ENCODE measurements at regions not wholly inside any gene's neighbourhood (a gene's known extent, or its start where the extent isn't known, plus 50 kb on each side); places are given as distances from the start of the nearest gene placed in this dataset.

DNA sequence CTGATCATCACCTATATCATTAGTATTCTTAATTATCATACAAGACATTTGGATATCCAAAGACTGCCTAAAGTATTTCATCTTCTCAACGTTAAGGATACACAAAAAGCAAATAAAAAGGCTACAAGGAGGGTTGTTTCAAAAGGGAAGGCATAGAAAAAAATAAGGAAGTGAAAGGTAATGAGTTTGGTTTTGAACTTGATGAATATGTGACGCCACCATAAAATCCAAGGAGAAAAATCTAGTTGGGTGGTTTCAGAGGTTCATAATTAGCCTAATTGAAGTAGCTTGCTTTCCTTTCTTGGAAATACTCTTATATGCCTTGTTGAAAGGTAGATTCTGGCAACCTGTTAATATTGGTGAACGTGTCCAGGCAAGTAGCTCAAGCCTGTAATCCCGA, 96.1 kb upstream of the SGCD start:
- no peak for DNase-seq

DNA sequence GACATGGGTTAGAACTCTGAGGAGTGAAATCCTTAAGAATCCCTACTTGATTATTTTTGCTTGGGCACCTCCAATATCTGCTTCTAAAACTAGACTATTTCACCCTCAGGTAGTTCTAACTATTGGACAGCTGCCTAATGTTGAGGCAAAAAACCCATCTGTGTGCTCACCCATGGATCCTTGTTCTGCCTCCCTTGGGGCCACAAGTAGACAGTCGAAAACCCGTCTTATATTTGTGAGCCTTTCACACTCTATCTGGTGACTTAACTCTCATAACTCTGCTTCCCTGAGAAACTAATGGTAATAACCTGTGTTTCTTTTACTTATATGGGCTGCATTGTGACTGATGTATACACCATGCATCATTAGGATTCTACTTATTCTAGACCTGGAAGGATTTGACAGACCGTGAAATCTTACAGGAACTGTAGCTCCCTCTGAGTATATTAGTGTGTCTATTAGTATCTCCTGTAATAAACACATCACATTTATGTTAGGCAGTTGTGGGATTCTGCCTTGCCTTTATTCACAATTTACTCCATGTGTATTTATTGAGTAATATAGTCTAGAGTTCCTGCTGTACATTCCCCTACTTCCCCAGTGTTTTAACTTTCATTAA, 94.6 kb upstream of the SGCD start:
- no peak for DNase-seq

DNA sequence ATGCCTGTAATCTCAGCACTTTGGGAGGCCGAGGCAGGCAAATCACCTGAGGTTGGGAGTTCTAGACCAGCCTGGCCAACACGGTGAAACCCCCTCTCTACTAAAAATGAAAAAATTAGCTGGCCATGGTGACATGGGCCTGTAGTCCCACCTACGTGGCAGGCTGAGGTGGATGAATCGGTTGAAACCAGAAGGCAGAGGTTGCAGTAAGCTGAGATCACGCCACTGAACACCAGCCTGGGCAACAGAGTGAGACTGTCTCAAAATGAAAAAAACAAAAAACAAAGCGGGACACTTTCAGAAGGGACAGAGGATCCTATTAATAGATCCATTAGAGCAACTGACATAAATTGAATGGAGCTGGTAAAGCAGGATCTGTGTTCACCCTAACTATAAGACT, 89.6 kb upstream of the SGCD start:
- no peak for DNase-seq

DNA sequence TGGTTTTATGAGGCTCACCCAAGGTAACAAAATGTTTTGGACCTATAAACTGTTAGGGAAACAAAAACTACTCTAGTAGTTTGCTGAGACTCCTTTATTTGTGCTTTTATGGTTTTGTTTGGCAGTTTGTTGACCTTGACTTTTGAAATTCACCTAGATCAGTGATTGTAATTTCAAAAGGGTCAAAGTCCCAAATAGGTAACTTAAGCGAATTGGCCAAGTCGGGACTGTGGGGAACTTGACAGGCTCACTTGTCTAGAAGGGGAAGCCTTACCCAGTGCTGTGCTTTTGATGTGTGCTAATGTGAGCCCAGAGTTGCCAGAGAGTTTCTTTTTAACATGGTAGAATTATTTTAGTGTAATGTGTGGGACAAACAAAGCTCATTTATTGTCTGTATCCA, 87.2 kb upstream of the SGCD start:
- DNase-seq = no peak

DNA sequence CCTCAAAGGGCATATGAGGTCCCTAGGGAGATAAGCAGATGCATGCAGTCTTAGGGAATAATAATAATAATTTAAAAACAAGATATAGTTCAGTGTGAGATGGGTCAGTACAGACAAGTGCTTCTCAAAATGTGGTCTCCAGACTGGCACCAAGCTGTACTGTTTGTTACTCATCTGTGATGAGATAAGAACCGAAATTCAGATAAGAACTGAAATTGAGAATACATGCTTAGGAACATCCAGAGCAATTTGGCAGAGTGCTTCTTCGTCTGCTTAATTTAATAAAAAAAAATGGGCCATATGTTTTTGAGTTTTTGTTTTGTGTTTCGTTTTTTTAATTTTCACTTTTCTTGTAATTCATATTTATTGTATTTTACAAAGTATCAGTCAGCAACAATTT, 86.5 kb upstream of the SGCD start:
- no peak for DNase-seq

DNA sequence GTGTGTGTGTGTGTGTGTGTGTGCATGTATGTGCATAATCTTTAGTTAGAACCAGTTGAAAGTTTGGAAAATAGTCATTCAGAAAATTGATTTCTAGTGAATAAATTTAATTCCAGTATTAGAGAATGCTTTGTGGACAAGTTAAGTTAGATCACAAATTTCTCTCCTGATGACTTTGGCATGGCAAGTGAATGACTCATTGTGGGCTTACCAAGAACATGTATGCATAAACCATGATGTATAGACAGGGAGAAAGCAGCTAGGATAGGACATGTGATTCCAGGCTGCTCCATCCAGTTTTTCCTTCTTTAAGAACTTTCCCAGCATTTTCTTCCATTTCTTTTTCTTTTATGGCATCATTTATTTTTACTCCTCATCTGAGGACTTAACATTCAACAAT, 85.7 kb upstream of the SGCD start:
- peak; percentile 3 for DNase-seq

DNA sequence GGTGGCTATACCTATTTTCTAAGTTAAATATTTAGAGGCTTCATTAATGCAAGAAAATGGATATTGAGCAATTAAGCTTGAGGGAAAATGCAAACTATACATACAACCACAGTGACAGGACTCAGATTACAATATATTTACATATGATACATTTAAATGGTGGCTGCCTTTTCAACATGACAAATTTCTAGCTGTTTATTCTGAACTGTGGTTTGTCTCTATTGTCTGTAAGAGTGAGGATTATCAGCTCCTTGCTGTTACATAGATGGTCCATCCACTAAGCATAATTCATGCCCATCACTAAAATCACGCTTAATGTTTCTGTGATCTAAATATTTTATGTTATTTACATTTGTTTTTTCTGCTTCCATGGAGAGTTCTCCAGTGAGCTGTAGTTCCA, 81.1 kb upstream of the SGCD start:
- no peak for DNase-seq

DNA sequence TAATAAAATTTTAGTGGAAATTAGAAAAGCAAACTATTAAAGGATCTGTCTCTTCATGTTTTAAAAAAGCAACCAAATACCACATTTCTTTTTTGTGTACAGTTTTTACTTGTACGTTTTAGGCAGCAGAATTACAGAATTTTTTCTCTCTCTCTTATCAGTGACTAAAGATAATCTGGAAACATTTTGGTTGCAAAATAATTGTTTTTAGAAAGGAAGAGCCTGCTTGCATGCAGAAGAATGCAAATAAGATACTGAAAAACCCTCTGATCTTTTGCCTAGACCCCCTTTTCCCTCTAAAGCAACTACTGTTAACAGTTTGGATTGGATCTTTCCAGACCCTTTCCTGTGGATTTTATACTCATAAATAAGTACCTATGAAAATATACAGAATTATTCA, 75.9 kb upstream of the SGCD start:
- no peak for DNase-seq

DNA sequence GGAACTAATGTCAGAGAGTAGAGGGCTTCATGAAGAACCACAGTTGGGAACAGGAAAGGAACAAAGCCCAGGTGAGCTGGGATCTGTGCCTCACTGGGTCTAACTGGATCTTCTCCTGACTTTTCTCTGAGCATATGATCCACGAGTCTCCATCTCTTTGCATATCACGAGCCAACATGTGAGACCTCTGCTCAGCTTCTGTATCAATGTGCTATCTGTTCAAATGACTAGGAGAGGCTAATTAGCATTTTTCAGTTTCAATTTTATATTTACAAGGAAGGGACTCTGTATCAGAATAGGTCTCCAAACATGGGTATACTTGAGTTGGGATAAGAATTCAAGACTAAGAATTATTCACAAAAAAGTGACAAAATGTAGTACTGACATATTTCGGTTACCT, 73.8 kb upstream of the SGCD start:
- DNase-seq = no peak

DNA sequence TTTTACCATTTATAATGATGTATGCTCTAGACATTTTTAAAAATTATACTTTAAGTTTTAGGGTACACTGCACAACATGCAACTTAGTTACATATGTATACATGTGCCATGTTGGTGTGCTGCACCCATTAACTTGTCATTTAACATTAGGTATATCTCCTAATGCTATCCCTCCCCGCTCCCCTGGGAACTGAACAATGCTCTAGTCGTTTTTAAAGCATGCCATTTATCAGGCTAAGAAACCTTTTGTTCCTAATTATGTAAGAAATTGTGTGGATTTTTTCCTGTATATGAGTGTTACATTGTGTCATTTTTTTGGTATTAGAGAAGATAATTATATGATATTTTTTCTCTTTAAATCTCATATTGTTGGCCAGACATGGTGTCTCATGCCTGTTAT, 72.8 kb upstream of the SGCD start:
- no peak for DNase-seq

DNA sequence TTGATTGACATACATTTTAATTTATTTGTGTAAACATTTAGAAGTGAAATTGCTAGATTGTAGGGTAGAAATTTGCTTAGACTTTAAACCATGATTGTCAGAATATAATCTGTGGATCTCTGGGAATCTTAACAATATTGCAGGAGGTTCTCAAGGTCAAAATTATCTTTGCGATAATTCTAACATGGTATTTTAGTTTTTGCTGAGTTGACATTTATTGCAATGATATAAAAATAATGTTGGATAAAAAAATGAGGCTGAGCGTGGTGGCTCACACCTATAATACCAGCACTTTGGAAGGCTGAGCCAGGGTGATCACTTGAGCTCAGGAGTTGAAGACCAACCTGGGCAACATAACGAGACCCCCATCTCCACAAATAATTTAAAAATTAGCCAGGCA, 70.3 kb upstream of the SGCD start:
- no peak for DNase-seq

DNA sequence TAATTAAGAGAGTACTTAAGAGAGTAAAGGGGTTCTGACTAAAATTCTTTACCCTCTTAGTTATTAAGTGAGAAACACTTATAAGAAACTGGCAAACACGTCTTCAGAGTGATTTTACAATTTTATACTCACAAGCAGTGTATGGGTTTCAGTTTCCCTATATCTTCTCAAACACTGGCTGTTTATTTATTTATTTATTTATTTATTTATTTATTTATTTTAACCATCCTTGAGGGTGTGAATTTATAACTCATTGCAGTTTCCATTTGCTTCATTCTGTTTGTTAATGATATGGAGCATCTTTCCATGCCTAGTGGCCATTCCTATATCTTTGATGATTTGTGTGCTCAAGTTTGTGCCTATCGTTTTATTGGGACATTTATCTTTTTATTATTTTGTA, 68.0 kb upstream of the SGCD start:
- DNase-seq = no peak

DNA sequence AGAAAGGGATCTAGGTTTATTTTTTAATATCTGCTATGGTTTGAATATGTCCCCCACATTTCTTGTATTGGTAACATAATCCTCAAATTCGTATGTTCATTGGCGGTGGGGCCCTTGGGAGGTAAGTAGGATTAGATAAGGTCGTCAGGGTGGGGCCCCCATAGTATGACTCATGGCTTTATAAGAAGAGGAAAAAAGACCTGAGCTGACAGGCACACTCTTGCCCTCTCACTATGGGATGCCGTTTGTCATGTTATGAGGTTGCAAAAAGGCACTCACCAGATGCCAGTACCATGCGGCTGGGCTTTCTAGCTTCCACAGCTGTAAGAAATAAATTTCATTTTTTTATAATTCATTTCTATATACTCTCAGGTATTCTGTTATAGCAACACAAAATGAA, 67.3 kb upstream of the SGCD start:
- DNase-seq = peak; percentile 8

DNA sequence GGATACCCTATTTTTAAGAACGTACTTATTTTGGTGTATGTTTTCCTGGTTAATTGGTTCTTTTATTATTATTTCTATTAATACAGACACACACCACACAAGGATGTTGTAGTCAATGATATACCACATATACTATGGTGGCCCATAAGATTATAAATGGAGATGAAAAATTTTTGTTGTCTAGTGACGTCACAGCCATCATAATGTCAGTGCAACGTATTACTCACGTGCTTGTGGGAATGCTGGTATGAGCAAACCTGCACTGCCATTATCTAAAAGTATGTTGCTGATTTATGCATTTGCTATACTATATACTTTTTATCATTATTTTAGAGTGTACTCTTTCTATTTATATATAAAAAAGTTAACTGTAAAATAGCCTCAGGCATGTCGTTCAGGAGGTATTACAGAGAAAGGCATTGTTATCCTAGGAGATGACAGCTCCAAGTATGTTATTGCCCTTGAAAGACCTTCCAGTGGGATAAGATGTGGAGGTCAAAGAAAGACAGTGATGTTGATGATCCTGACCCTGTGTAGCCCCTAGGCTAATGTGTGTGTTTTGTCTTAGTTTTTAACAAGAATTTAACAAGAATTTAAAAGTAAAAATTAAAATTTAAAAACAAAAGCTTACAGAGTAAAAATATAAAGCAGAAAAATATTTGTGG, 65.6 kb upstream of the SGCD start:
- DNase-seq = no peak

DNA sequence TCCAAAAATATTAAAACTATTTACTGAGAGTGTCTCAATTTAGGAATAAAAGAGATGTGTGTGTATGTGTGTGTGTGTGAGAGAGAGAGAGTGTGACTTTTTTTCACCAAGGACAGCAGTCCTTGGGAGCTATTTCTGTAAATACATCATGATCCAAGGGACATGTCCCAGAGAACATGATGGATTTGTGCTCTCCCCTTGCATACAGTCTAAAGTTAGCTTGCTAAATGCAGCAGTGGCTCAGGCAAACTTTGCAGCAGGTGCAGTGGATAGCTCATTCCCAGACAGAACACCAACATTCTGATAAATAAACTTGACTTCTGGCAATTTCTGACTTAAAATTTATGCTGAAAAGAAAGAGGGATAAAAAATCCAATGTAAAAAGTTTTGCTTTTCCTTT, 55.4 kb upstream of the SGCD start:
- no peak for DNase-seq

DNA sequence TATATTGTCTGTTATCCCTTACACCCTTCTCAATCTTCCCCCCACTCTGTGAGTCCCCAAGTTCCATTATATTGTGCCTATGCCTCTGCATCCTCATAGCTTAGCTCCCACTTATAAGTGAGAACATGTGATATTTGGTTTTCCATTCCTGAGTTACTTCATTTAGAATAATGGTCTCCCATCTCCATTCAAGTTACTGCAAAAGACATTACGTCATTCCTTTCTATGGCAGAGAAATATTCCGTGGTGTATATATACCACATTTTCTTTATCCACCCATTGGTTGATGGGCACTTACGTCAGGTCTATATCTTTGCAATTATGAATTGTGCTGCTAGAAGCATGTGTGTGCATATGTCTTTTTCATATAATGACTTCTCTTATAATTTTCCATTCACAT, 54.8 kb upstream of the SGCD start:
- DNase-seq = no peak

DNA sequence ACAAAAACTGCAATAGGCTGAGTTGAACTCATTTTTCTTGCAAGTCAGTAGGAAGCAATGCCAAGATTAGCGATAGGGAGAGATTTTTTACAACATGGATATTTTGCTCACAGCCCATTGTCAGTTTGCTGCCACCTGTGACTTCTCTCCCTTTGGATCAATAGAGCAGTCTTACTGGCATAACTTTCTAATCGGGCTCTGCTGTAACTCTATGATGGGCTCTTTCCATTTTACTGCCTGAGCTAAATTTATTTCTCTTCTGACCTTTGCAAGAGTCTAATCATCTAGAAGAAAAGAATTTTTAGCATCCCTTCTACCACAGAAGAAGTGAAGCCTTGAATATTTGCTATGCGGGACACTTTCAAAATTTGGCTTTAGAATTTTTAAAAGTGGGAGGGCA, 53.6 kb upstream of the SGCD start:
- DNase-seq = no peak

DNA sequence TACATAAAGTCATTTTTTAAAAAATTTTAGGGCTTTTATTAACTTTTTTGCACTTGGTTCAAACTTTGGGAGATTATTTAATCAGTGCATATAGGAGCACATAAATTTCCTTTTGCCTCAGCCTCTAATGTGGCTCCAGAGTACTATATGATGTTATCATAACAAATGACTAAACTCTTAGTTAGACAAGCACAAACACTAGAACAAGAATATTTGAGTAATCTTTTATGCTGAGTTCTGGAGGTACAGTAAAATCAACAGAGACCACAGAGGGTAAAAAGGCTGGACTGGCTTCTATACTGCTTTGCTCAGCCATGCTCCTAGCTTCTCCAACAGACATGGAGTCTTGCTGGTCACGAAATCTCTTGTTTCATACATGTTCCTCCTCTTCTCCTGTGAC, 52.5 kb upstream of the SGCD start:
- no peak for DNase-seq
